ENCODE measurements at regions not wholly inside any gene's neighbourhood (a gene's known extent, or its start where the extent isn't known, plus 50 kb on each side); places are given as distances from the start of the nearest gene placed in this dataset.
A peak's percentile ranks its signal among the peaks of the same experiment; 100 is the strongest.

DNA sequence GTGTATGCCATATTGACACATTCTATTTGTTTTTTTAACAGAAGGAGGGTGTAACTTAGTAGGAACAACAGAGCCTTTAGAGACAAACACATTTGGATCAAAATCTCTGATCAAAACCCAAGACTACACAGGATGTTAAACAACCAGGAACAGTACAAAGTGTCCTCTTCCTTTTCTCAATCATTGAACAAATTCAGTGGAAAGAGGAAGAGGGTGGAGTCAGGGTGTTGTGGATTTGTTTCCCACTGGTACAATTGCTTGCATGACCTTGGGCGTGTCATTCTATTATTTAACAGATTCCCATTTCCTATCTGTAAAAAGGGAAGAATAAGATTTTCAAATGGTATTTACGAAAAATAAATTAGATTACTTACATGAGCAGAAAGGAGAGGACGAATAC, 1162.8 kb upstream of the PRKX start:
- Histone ChIP-seq H3K9me3 (ENCODE audit: control insufficient read depth in 4 of 4, insufficient read depth in 3 of 4, low read length in 3 of 4) (no peaks in the 10 kb centered on the region), H3K27me3 (ENCODE audit: control insufficient read depth in 3 of 3, insufficient read depth in 3 of 3, low read length in 2 of 3) (no peaks in the 10 kb centered on the region), H3K27ac (ENCODE audit: low read depth in 1 of 2, low read length in 1 of 2) (no peak overlapping the region), H3K4me3 (no peak overlapping the region), H3K36me3 (ENCODE audit: control insufficient read depth in 4 of 4, insufficient read depth in 4 of 4, low read length in 4 of 4) (no peaks in the 10 kb centered on the region), H3K9ac (ENCODE audit: insufficient read depth in 1 of 2, low read length in 2 of 2) (no peak overlapping the region), H3K4me1 (ENCODE audit: control insufficient read depth in 5 of 5, insufficient read depth in 5 of 5, low read length in 5 of 5) (no peaks in the 10 kb centered on the region)
- DNase-seq (no peak), ATAC-seq (ENCODE audit: insufficient read depth, low FRiP score) (peak; percentile 41)
- TF ChIP-seq, protein P1, sequence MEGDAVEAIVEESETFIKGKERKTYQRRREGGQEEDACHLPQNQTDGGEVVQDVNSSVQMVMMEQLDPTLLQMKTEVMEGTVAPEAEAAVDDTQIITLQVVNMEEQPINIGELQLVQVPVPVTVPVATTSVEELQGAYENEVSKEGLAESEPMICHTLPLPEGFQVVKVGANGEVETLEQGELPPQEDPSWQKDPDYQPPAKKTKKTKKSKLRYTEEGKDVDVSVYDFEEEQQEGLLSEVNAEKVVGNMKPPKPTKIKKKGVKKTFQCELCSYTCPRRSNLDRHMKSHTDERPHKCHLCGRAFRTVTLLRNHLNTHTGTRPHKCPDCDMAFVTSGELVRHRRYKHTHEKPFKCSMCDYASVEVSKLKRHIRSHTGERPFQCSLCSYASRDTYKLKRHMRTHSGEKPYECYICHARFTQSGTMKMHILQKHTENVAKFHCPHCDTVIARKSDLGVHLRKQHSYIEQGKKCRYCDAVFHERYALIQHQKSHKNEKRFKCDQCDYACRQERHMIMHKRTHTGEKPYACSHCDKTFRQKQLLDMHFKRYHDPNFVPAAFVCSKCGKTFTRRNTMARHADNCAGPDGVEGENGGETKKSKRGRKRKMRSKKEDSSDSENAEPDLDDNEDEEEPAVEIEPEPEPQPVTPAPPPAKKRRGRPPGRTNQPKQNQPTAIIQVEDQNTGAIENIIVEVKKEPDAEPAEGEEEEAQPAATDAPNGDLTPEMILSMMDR (IDR thresholded peaks at IDR 0.05; ENCODE audit: control extremely low read depth, extremely low read depth): no peak
- WGBS, 2 donors: 61 to 77% methylated on average over 3 of the region's 3 CpGs

DNA sequence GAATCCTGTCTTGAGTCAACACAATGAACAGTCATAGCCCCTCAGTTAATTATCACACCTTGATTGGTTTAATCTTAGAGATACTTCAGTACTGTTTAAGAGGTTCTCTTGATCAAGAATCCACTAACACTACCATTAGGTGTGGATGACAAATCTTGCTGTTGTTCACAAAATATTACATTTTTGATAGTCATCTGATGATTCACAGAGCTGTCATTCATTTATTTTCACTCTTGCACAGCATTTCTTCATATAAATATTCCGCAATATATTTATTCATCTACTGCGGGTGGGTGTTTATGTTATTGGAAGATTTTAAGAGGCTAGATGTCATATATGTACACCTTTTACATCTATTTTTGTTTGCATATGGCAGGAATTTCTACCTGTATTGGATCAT, 1138.1 kb upstream of the PRKX start:
- DNase-seq (no peak), ATAC-seq (ENCODE audit: insufficient read depth, low FRiP score) (no peak)
- Histone ChIP-seq H3K27me3 (ENCODE audit: control insufficient read depth in 3 of 3, insufficient read depth in 3 of 3, low read length in 2 of 3) (peaks cover 0 to 9% (median 0%) of the 10 kb centered on the region in 3 donors), H3K27ac (ENCODE audit: low read depth in 1 of 2, low read length in 1 of 2) (no peak overlapping the region), H3K9ac (ENCODE audit: insufficient read depth in 1 of 2, low read length in 2 of 2) (no peak overlapping the region), H3K4me3 (no peak overlapping the region), H3K9me3 (ENCODE audit: control insufficient read depth in 4 of 4, insufficient read depth in 3 of 4, low read length in 3 of 4) (no peaks in the 10 kb centered on the region), H3K36me3 (ENCODE audit: control insufficient read depth in 4 of 4, insufficient read depth in 4 of 4, low read length in 4 of 4) (no peaks in the 10 kb centered on the region), H3K4me1 (ENCODE audit: control insufficient read depth in 5 of 5, insufficient read depth in 5 of 5, low read length in 5 of 5) (no peaks in the 10 kb centered on the region)
- TF ChIP-seq, protein P1 (IDR thresholded peaks at IDR 0.05; ENCODE audit: control extremely low read depth, extremely low read depth): no peak
- WGBS, 2 donors: 91 to 97% methylated on average over 2 of the region's 2 CpGs

DNA sequence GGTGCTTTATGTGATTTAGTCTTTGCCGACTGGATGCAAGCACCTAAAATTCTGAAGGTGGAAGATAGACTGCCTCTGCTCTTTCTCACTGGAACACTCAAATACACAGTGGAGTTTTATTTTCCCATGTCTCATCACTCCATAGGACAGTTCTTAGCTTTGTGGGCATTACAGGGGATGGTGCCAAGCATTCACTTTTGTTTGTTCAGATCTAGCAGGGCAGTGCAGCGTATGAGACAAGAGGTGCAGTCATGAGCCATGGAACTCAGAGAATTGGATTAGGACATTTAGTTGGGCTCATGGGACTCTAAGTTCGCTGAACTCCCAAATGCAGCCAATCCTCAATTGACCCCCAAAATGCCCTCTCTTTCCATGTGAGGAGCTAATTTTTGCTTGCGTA, 1136.9 kb upstream of the PRKX start:
- no peak for DNase-seq
- TF ChIP-seq, protein P1 (IDR thresholded peaks at IDR 0.05; ENCODE audit: control extremely low read depth, extremely low read depth): no peak
- WGBS, 2 donors: 89 to 92% methylated on average over 4 of the region's 4 CpGs

DNA sequence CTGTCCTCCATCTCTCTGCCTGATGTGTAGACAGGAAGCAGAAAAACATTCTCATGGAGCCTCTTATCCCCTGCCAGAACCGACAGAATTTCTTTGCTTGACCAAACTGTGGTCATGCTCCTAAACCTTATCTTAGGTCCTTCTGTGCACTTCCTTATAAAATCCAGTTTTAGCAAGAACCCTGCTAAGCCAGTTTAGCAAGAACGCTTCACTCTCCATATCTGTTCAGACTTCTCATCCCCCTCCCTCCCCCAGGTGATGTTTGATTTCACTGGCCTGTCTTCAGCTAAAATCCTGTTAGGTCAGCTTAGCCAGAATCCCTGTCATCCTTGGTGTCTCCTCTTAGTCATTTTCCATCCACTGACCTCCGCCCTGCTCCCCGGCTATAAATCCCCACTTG, 1130.9 kb upstream of the PRKX start:
- no peak overlapping the region for H3K27ac ChIP-seq (ENCODE audit: low read depth in 1 of 2, low read length in 1 of 2)
- H3K4me3 ChIP-seq: no peak overlapping the region
- H3K9ac ChIP-seq (ENCODE audit: insufficient read depth in 1 of 2, low read length in 2 of 2): no peak overlapping the region
- H3K9me3 ChIP-seq (ENCODE audit: control insufficient read depth in 4 of 4, insufficient read depth in 3 of 4, low read length in 3 of 4): no peaks in the 10 kb centered on the region
- TF ChIP-seq, protein P1 (IDR thresholded peaks at IDR 0.05; ENCODE audit: control extremely low read depth, extremely low read depth): no peak
- H3K27me3 ChIP-seq (ENCODE audit: control insufficient read depth in 3 of 3, insufficient read depth in 3 of 3, low read length in 2 of 3): peaks cover 0 to 7% (median 0%) of the 10 kb centered on the region in 3 donors
- ATAC-seq (ENCODE audit: insufficient read depth, low FRiP score) (no peak), DNase-seq (peak in 1 of 3 donors; percentile 29)
- WGBS, 2 donors: 69 to 84% methylated on average over 4 of the region's 4 CpGs
- H3K4me1 ChIP-seq (ENCODE audit: control insufficient read depth in 5 of 5, insufficient read depth in 5 of 5, low read length in 5 of 5): no peaks in the 10 kb centered on the region
- H3K36me3 ChIP-seq (ENCODE audit: control insufficient read depth in 4 of 4, insufficient read depth in 4 of 4, low read length in 4 of 4): no peaks in the 10 kb centered on the region

More for the DNA sequence above, 1136.9 kb upstream of the PRKX start:
- Histone ChIP-seq H3K27ac (ENCODE audit: low read depth in 1 of 2, low read length in 1 of 2) (no peak overlapping the region), H3K4me1 (ENCODE audit: control insufficient read depth in 5 of 5, insufficient read depth in 5 of 5, low read length in 5 of 5) (no peaks in the 10 kb centered on the region), H3K4me3 (no peak overlapping the region), H3K36me3 (ENCODE audit: control insufficient read depth in 4 of 4, insufficient read depth in 4 of 4, low read length in 4 of 4) (no peaks in the 10 kb centered on the region), H3K9me3 (ENCODE audit: control insufficient read depth in 4 of 4, insufficient read depth in 3 of 4, low read length in 3 of 4) (no peaks in the 10 kb centered on the region), H3K9ac (ENCODE audit: insufficient read depth in 1 of 2, low read length in 2 of 2) (no peak overlapping the region), H3K27me3 (ENCODE audit: control insufficient read depth in 3 of 3, insufficient read depth in 3 of 3, low read length in 2 of 3) (peaks cover 0 to 12% (median 0%) of the 10 kb centered on the region in 3 donors)
- ATAC-seq (ENCODE audit: insufficient read depth, low FRiP score): no peak

Data from lung (tissue), 11 donors.